Adipose tissue (tissue), 3 donors: ENCODE measurements at regions not wholly inside any gene's neighbourhood (a gene's known extent, or its start where the extent isn't known, plus 50 kb on each side); places are given as distances from the start of the nearest gene placed in this dataset.
"Not testable (repeated sequence)": the region's sequence is repeated elsewhere in the genome, so short reads cannot be mapped to it uniquely, and the experiment has no call there.

ENCODE experiments used
- H3K27ac ChIP-seq: one replicate; pipeline ENCODE4 v1.5.1; 2013; ENCODE audit warnings: low read depth, low read length
- WGBS, 3 donors: extraction: QIAGEN DNeasy Blood & Tissue Kit; methylation state at CpG; one replicate each; pipeline ENCODE4 v1.1.7; 2013; 5-methylcytosine and 5-hydroxymethylcytosine counted together
- donor health status: healthy with polysubstance abuse.
- donor health status: Bipolar disorder and iron deficiency.
- donor health status: healthy.

- H3K27ac ChIP-seq = no peak overlapping the region
- 88 to 95% (median 92%) methylated on average over 7 of the region's 7 CpGs for WGBS, 3 donors
Measured at GRCh38 chr15:62262305-62262941, 97.3 kb upstream of the C2CD4B start.

- no peak overlapping the region for H3K27ac ChIP-seq
Measured at GRCh38 chr15:62264196-62264595, 99.1 kb upstream of the C2CD4B start.

- 91 to 94% (median 94%) methylated on average over 5 of the region's 5 CpGs for WGBS, 3 donors
- H3K27ac ChIP-seq = no peak overlapping the region
Measured at GRCh38 chr15:62269504-62269903, 104.4 kb upstream of the C2CD4B start.

DNA sequence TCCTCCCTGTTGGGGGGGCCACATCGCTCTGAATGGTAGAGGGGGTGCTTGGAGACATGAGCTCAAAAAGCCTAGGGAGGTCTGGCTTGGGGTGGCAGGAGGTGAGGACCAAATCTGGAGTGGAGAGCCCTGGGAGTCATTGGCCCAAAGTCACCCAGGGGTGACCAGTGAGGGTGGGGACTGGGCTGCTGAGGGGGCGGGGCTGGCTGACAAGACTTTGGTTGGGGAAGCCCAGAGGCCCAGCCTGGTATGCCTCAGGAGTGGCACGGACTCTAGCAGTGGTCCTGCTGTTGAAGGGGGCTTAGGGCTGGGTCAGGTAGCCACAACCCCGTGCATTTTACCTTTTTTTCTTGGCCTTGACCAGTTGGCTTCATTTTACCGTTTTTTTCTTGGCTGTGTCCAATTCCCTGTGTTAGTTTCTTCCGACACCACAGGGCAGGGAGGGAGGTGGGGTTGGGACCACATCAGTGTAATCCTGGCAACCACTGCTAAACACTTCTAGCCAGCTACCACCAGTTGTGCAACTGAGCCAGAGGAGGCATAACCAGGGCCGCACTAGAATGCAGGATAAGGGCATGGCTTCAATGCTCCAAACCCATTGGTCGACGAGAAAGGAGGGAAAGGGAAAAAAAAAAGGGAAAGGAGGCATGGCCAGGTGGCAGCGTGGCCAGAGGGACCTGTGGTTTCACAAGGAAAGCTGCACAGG lies 105.3 kb upstream of the C2CD4B start:
- H3K27ac ChIP-seq = no peak overlapping the region
- 84 to 88% (median 88%) methylated on average over 10 of the region's 10 CpGs for WGBS, 3 donors

DNA sequence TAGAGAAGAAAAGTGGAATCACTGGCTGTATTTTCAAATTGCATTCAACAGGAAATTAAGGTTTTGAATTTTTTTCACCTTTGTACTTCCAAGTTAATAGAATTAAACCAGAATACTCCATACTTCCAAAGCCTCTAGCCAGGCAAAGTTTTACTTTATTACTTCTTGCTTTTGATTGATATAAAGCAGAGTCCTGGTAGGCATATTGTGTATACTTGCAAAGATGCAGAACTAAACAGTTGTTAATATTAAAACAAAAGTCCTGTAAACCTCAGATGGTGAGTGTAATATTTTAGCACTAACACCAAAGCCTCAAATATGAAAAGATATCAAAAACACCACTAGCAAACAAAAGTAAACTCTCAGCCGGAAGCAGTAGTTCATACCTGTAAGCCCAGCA lies 107.2 kb upstream of the C2CD4B start:
- 89 to 100% (median 90%) methylated on average over 1 of the region's 1 CpG for WGBS, 3 donors
- H3K27ac ChIP-seq = no peak overlapping the region

GRCh38 chr15:62275831-62276230 lies 110.7 kb upstream of the C2CD4B start:
- 64 to 85% (median 80%) methylated on average over 7 of the region's 7 CpGs for WGBS, 3 donors
- no peak overlapping the region for H3K27ac ChIP-seq

DNA sequence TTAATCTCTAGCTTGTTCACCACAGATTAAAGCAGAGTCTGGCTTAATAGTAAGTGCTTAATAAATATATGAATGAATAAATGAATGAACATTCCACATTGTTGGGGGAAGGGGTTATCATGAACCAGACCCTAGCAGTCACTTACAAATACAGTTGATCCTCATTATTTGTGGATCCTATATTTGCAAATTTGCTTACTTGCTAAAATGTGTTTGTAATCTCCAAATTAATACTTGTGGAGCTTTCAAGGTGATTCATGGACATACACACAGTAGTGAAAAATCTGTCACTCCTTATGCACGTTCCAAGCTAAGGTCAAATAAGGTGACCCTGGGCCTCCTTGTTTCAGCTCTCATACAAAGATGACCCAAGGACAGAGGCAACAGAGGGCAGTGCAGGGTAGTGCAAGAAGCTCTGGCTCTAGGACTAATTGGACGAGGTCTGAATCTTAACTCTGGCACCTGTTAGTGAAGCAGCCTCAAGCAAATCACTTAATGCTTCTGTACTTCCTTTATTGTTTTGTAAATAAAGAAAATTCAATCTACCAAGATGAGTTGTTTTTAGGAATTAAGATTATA lies 112.8 kb upstream of the C2CD4B start:
- H3K27ac ChIP-seq = no peak overlapping the region
- WGBS, 3 donors = 24 to 67% (median 62%) methylated on average over 2 of the region's 2 CpGs

- 77 to 81% (median 81%) methylated on average over 4 of the region's 4 CpGs for WGBS, 3 donors
- no peak overlapping the region for H3K27ac ChIP-seq
Measured at GRCh38 chr15:62278534-62278933, 113.4 kb upstream of the C2CD4B start.

DNA sequence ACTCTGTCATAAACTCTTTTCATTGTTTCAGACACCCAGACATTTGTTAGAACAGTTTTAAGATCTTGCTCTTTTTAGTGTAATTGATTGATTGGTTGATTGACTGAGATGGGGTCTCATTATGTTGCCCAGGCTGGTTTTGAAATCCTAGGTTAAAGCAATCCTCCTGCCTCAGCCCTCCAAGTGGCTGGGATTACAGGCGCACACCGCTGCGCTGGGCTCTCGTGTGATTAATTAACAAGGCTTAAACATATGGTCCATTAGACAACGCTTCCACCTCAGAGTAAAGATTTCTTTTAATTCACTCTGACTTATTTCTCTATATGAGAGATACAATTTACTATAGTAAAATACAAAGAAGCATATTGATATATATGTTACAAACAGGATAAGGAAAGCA lies 114.0 kb upstream of the C2CD4B start:
- H3K27ac ChIP-seq = no peak overlapping the region
- whole genome bisulfite sequencing, 3 donors = 77 to 93% (median 85%) methylated on average over 5 of the region's 5 CpGs

DNA sequence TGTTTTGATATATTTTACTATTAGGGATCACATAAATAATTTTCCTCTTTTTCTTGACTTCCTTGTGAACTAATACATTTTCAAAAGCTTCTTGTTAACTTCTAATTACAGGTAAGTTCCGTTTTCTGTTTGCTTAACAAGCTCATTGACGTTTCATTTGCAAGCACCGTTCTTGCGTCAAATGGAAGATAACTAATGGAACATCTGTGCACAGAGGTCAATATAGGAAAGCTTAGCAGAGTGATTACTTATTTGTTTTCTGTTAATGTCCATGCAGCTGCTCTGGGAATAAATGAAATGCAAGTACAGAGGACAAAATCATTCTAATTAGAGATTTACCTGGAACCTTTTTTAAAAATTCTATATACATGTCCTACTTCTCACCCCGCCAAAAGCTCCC lies 115.5 kb upstream of the C2CD4B start:
- no peak overlapping the region for H3K27ac ChIP-seq
- WGBS, 3 donors = 40 to 80% (median 71%) methylated on average over 5 of the region's 5 CpGs

- 80 to 95% (median 87%) methylated on average over 8 of the region's 8 CpGs for WGBS, 3 donors
- H3K27ac ChIP-seq = not testable (repeated sequence)
Measured at GRCh38 chr15:62281801-62282200, 116.7 kb upstream of the C2CD4B start.

- no peak overlapping the region for H3K27ac ChIP-seq
Measured at GRCh38 chr15:62287066-62287857, 122.2 kb upstream of the C2CD4B start.

DNA sequence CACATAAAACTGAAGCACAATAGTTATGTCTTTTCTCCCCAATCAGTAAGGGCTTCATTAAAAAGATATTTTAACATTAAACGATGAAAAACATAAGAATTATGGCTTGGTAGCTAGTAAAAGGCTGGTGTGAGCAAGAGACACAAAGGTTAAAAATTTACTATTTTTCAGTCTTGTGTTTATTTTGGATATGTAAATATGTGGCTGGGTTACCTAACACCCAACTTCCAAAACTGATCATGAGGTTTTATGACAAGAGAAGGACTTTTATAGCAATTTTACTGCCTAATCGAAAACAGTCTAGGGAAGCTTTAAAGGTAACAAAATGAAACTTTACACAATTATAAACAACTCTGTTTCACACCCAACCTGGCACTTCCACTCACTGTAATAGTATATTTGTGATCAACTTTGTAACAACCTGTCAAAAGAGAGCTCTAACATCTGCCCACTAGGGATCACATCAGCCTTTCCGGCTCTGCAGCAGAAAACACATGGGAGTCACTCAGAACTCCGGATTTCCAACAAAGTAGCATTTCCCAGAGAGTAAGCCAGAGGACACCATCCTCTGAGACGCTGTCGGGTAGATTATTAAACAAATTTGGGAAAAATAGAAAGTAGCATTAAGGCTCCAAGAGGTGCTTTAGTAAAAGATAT lies 123.4 kb upstream of the C2CD4B start:
- WGBS, 3 donors = 60 to 83% (median 77%) methylated on average over 6 of the region's 6 CpGs
- no peak overlapping the region for H3K27ac ChIP-seq

More at GRCh38 chr15:62287066-62287857, 122.2 kb upstream of the C2CD4B start:
- WGBS, 3 donors = 59 to 82% (median 79%) methylated on average over 4 of the region's 4 CpGs

DNA sequence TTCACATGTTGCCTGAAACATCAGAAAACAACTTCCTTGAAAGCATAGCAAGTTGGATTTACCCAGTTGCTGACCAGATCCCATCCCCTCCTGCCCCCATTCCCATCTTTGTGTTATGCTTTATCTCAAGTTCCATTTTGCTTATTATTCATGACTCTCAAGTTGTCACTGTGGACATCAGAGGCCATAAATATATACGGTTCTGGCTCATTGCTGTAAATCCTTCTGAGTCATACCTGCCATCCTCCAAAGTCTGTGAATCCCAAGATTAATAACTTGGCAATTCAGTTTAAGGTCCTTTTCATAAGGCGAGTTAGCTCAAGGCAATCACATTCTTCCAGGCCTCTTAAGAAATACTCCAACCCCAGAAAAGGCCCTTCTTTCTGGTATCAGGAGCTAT lies 126.2 kb upstream of the C2CD4B start:
- WGBS, 3 donors = 70 to 91% (median 70%) methylated on average over 2 of the region's 2 CpGs
- no peak overlapping the region for H3K27ac ChIP-seq

GRCh38 chr15:62296756-62297507 lies 131.8 kb upstream of the C2CD4B start:
- no peak overlapping the region for H3K27ac ChIP-seq
- 50 to 79% (median 70%) methylated on average over 11 to 12 of the region's 12 CpGs for WGBS, 3 donors

GRCh38 chr15:62297522-62297921 lies 132.4 kb upstream of the C2CD4B start:
- H3K27ac ChIP-seq = no peak overlapping the region
- 98 to 100% (median 100%) methylated on average over 1 of the region's 1 CpG for WGBS, 3 donors

GRCh38 chr15:62297933-62298332 lies 132.8 kb upstream of the C2CD4B start:
- 80 to 90% (median 81%) methylated on average over 5 of the region's 5 CpGs for WGBS, 3 donors

DNA sequence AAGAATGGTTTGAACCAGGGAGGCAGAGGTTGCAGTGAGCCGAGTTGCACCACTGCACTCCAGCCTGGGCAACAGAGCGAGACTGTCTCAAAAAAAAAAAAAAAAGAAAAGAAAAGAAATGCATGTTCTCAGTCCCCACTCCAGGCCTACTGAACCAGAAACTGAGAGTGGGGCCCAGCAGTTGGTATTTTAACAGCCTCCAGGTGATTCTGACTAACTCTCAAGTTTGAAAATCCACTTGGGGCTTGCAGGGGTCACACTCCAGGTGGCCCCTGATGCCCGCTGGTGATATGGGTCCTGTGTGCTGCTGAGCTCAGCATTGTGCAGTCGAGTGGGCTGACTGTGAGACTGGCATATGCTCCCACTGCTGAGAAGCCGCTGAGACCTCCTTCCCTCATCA lies 133.7 kb upstream of the C2CD4B start:
- WGBS, 3 donors = 90 to 97% (median 92%) methylated on average over 4 to 5 of the region's 5 CpGs
- no peak overlapping the region for H3K27ac ChIP-seq

More at GRCh38 chr15:62297933-62298332, 132.8 kb upstream of the C2CD4B start:
- H3K27ac ChIP-seq = no peak overlapping the region
